NCI-H82 treated with DMSO at 0.1 percent for 48 hours (cell line): ENCODE measurements at regions not wholly inside any gene's neighbourhood (a gene's known extent, or its start where the extent isn't known, plus 50 kb on each side); places are given as distances from the start of the nearest gene placed in this dataset.

ENCODE experiments used
- DNase-seq: peaks from one replicate; lab custom pipeline; 2025; ENCODE audit not compliant: unreplicated experiment; lab: John Stamatoyannopoulos, UW

GRCh38 chr16:85989863-85990643 is 91.1 kb downstream of the IRF8 start:
- DNase-seq, result no peak

- no peak for DNase-seq
Measured at GRCh38 chr16:85990861-85991301, 91.9 kb downstream of the IRF8 start.

- no peak for DNase-seq
Measured at GRCh38 chr16:85991425-85991824, 92.5 kb downstream of the IRF8 start.

- DNase-seq, result no peak
Measured at GRCh38 chr16:85991856-85992255, 92.9 kb downstream of the IRF8 start.

GRCh38 chr16:85992359-85992758 is 93.4 kb downstream of the IRF8 start:
- no peak for DNase-seq

GRCh38 chr16:85992779-85993178 is 93.8 kb downstream of the IRF8 start:
- DNase-seq, result no peak

- DNase-seq, result no peak
Measured at GRCh38 chr16:85994492-85995490, 95.8 kb downstream of the IRF8 start.

- no peak for DNase-seq
Measured at GRCh38 chr16:85995541-85996423, 96.8 kb downstream of the IRF8 start.

GRCh38 chr16:85996843-85997242 is 97.9 kb downstream of the IRF8 start:
- no peak for DNase-seq

- no peak for DNase-seq
Measured at GRCh38 chr16:85998171-85998867, 99.4 kb downstream of the IRF8 start.

- no peak for DNase-seq
Measured at GRCh38 chr16:85998868-85999729, 100.1 kb downstream of the IRF8 start.

- no peak for DNase-seq
Measured at GRCh38 chr16:85999778-86000177, 100.8 kb downstream of the IRF8 start.

- no peak for DNase-seq
Measured at GRCh38 chr16:86002178-86002900, 103.4 kb downstream of the IRF8 start.

GRCh38 chr16:86007524-86007923 is 108.6 kb downstream of the IRF8 start:
- no peak for DNase-seq

- no peak for DNase-seq
Measured at GRCh38 chr16:86010680-86011141, 111.7 kb downstream of the IRF8 start.

- DNase-seq, result no peak
Measured at GRCh38 chr16:86011532-86011931, 112.6 kb downstream of the IRF8 start.

GRCh38 chr16:86012221-86012620 is 113.3 kb downstream of the IRF8 start:
- no peak for DNase-seq

GRCh38 chr16:86013867-86014266 is 114.9 kb downstream of the IRF8 start:
- DNase-seq, result no peak

- DNase-seq, result no peak
Measured at GRCh38 chr16:86015606-86016005, 116.6 kb downstream of the IRF8 start.
